HL-60/S4 treated with phorbol 12-myristate 13-acetate at 8.2 ng/mL for 4 days and 3 days (cell line): ENCODE measurements at regions not wholly inside any gene's neighbourhood (a gene's known extent, or its start where the extent isn't known, plus 50 kb on each side); places are given as distances from the start of the nearest gene placed in this dataset.

Experiments used
- in situ Hi-C: fragments of 300-500 bp; cut with MboI; formaldehyde crosslinking; loops from 2 replicates; pipeline ENCODE4 v1.15.0; 2022; ENCODE audit warnings: low sequenced_read_pairs

GRCh38 chr13:95445131-95445530 lies 107.4 kb upstream of the CLDN10 start:
- in situ Hi-C loops, result no loop called here

GRCh38 chr13:95447814-95448213 lies 104.7 kb upstream of the CLDN10 start:
- in situ Hi-C loops, result no loop called here

DNA sequence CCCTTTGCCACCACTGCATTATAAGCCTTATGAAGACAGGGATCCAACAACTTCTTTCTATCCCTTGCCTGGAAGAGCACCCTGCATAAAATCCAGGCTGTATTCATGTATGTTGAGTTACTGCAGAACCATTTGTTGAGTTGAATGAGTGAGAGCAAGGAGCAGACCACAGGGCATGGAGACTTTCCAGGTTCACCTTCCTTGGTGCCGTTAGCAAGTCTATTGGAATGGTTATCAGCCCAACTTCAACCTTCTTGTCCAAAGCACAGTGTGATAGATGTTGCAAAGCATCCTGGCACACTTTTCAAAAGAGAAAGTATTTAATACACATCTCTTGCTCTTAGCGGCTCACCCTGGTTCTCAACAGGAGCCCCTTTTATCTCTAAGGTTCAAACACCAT lies 100.9 kb upstream of the CLDN10 start:
- in situ Hi-C loops, result no loop called here

- in situ Hi-C loops, result no loop called here
These were observed 100.1 kb upstream of the CLDN10 start for GRCh38 chr13:95452375-95452774.

DNA sequence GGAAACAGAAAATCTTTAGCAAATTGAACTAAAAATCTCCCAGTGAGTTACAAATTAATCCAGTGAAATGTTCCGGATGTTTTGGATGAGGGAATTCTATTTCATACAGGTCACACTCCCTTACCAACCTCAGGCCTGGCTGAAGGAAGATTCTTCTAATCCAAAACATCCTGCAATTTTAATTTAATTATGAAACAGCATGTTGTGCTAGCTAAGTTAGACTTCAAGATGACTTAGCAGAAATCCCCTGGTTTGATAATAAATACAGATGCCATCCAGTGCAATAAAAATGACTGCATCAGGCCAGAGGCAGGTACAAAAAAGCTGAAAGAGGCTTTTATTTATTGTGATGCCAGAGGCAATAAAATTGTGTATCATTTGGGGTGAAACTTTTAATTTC lies 96.7 kb upstream of the CLDN10 start:
- in situ Hi-C loops, result no loop called here

- in situ Hi-C loops, result no loop called here
These were observed 95.7 kb upstream of the CLDN10 start for GRCh38 chr13:95456815-95457214.

- in situ Hi-C loops, result no loop called here
These were observed 95.2 kb upstream of the CLDN10 start for GRCh38 chr13:95457294-95457693.

GRCh38 chr13:95462801-95463200 lies 89.7 kb upstream of the CLDN10 start:
- in situ Hi-C loops, result no loop called here

DNA sequence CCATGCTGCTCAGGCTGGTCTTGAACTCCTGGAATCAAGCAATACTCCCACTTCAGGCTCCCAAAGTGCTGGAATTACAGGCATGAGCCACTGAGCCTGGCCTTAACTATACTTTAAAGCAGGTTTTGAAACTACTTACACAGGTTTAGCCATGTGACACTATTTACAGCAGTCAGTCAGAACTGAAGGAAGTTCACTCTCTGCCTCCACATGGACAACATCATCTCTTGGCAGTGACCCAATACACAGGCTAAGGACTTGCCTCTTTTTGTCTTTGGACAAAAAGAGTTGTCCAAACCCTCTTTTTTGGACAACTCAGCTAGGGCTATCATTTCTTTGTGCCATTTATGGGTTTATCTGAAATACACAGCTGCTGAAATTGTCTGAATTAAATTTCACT lies 89.0 kb upstream of the CLDN10 start:
- in situ Hi-C loops, result no loop called here

- in situ Hi-C loops, result no loop called here
These were observed 81.8 kb upstream of the CLDN10 start for GRCh38 chr13:95470574-95471366.

DNA sequence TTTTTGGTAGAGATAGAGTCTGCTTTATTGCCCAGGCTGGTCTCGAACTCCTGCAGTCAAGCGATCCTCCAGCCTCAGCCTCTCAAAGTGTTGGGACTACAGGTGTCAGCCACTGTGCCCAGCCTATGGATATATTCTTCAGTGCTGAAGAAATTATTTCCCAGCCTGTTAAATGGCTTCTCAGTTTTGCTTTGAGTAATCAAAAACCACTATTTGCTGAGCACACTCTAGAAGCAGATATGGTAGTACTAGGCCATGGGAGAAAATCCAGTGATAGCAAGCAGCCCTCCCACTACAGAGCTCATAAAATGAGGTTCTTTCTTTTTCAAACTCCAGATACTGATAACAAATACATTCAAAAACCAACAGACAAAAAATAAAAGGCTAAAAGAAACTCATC lies 80.6 kb upstream of the CLDN10 start:
- in situ Hi-C loops, result no loop called here

GRCh38 chr13:95474992-95475391 lies 77.5 kb upstream of the CLDN10 start:
- in situ Hi-C loops, result no loop called here

DNA sequence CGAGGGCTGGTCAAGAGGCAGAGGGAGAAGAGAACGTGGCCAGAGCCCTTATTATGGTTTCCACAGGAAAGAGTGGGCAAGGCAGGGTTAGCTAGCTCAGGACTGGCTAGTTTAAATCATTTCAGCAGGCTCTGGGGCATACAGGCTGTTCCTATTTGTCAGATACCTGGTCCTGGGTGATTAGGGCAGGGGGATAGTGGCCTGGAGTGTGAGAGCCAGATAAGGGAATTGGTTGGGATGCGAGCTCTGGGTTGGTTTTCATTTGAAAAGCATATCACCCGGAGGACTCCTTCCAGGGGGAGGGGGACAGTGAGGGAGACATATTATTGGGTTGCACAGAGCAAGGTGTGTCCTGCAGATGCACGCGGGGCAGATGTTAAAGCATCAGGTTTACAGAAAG lies 75.3 kb upstream of the CLDN10 start:
- in situ Hi-C loops, result no loop called here

- in situ Hi-C loops, result no loop called here
These were observed 72.8 kb upstream of the CLDN10 start for GRCh38 chr13:95479731-95480130.

- in situ Hi-C loops, result no loop called here
These were observed 72.4 kb upstream of the CLDN10 start for GRCh38 chr13:95480131-95480545.

- in situ Hi-C loops, result no loop called here
These were observed 71.4 kb upstream of the CLDN10 start for GRCh38 chr13:95480791-95481780.

GRCh38 chr13:95484052-95484451 lies 68.5 kb upstream of the CLDN10 start:
- in situ Hi-C loops, result no loop called here

GRCh38 chr13:95485045-95485517 lies 67.4 kb upstream of the CLDN10 start:
- in situ Hi-C loops, result no loop called here

GRCh38 chr13:95485518-95486144 lies 66.9 kb upstream of the CLDN10 start:
- in situ Hi-C loops, result no loop called here

- in situ Hi-C loops, result no loop called here
These were observed 60.3 kb upstream of the CLDN10 start for GRCh38 chr13:95492044-95492801.
